SK-N-SH (cell line): ENCODE measurements at regions not wholly inside any gene's neighbourhood (a gene's known extent, or its start where the extent isn't known, plus 50 kb on each side); places are given as distances from the start of the nearest gene placed in this dataset.

Experiments
- CTCF ChIA-PET: fragments of 300-600, 350-600 bp; formaldehyde crosslinking; extraction: SDS; loops from one replicate; lab custom pipeline; 2021; lab: Yijun Ruan, JAX
- POLR2A ChIA-PET: fragments of 350-600 bp; sonication (Branson Sonifier 250); formaldehyde crosslinking; extraction: SDS; loops from one replicate; lab custom pipeline; 2020; ENCODE audit warnings: antibody characterized with exemption, inconsistent platforms; lab: Yijun Ruan, JAX
- DNase-seq: peaks from one replicate; pipeline ENCODE4 v3.0.0; 2012
- H2AFZ ChIP-seq: fragments of 200-600 bp; sonication (generic); 2 replicates; pipeline ENCODE4 v1.8.1; 2016; ENCODE audit warnings: antibody characterized with exemption, mild to moderate bottlenecking, low read depth
- H3F3A ChIP-seq: fragments of 200-600 bp; sonication (generic); replicated peaks from 2 replicates; pipeline ENCODE3; 2016; ENCODE audit warnings: antibody characterized with exemption, mild to moderate bottlenecking; ENCODE audit not compliant: insufficient read depth
- H3K27ac ChIP-seq, 2 experiments: fragments of 200-500 bp in 1 of 2; fragments of 200-600 bp in 1 of 2; sonication (Bioruptor generic) in 1 of 2; sonication (generic), shearing (Covaris generic) in 1 of 2; 2 replicates each; pipeline versions ENCODE4 v1.5.1 to v1.6.1; 2014 to 2016; ENCODE audit warnings: low read depth in 2 of 2, inconsistent platforms in 1 of 2, low read length in 1 of 2, mild to moderate bottlenecking in 1 of 2, mixed read lengths in 1 of 2
- H3K27me3 ChIP-seq: fragments of 200-600 bp; sonication (generic), shearing (Covaris generic); 2 replicates; pipeline ENCODE4 v1.6.1; 2016; ENCODE audit warnings: mixed run types; ENCODE audit not compliant: insufficient read depth
- H3K36me3 ChIP-seq, 2 experiments: fragments of 200-500 bp in 1 of 2; fragments of 200-600 bp in 1 of 2; sonication (Bioruptor generic) in 1 of 2; sonication (generic) in 1 of 2; replicated peaks in 1 of 2; 2 replicates each; pipeline versions ENCODE3 to v1.5.1; 2014 to 2016; ENCODE audit warnings: low read length in 1 of 2, mild to moderate bottlenecking in 1 of 2; ENCODE audit not compliant: insufficient read depth in 2 of 2, control insufficient read depth in 1 of 2
- H3K4me1 ChIP-seq, 2 experiments: fragments of 200-500 bp in 1 of 2; fragments of 200-600 bp in 1 of 2; sonication (Bioruptor generic) in 1 of 2; sonication (generic), shearing (Covaris generic) in 1 of 2; 2 replicates each; pipeline versions ENCODE4 v1.5.1 to v1.6.1; 2014 to 2016; ENCODE audit warnings: low read depth in 1 of 2, low read length in 1 of 2, mixed run types in 1 of 2; ENCODE audit not compliant: insufficient read depth in 2 of 2, control insufficient read depth in 1 of 2
- H3K4me2 ChIP-seq: fragments of 200-600 bp; sonication (generic), shearing (Covaris generic); 2 replicates; pipeline ENCODE4 v1.6.1; 2017; ENCODE audit warnings: mixed run types
- H3K4me3 ChIP-seq, 2 experiments: fragments of 200-500 bp in 1 of 2; fragments of 200-600 bp in 1 of 2; sonication (Bioruptor generic) in 1 of 2; sonication (generic), shearing (Covaris generic) in 1 of 2; 2 replicates each; pipeline versions ENCODE4 v1.5.1 to v1.8.1; 2014 to 2016; ENCODE audit warnings: low read depth in 2 of 2, inconsistent platforms in 1 of 2, low read length in 1 of 2, mild to moderate bottlenecking in 1 of 2, mixed read lengths in 1 of 2, moderate library complexity in 1 of 2
- H3K79me2 ChIP-seq: fragments of 200-600 bp; sonication (generic); 2 replicates; pipeline ENCODE4 v1.8.1; 2017; ENCODE audit warnings: mild to moderate bottlenecking; ENCODE audit not compliant: insufficient read depth
- H3K9ac ChIP-seq: fragments of 200-600 bp; sonication (generic); 2 replicates; pipeline ENCODE4 v1.6.1; 2017; ENCODE audit warnings: mixed run types
- H3K9me2 ChIP-seq: fragments of 200-600 bp; sonication (generic); 2 replicates; pipeline ENCODE4 v1.6.1; 2017; ENCODE audit warnings: mixed run types
- H3K9me3 ChIP-seq: fragments of 200-600 bp; sonication (generic); 2 replicates; pipeline ENCODE4 v1.6.1; 2017; ENCODE audit warnings: mixed run types, mild to moderate bottlenecking, moderate library complexity
- H4K20me1 ChIP-seq: fragments of 200-600 bp; sonication (generic); 2 replicates; pipeline ENCODE4 v1.6.1; 2017; ENCODE audit warnings: mild to moderate bottlenecking, mixed run types; ENCODE audit not compliant: insufficient read depth
- CTCF ChIP-seq: fragments of 200-600 bp; sonication (generic); IDR thresholded peaks from 2 replicates; pipeline ENCODE4 v1.6.1; 2017; ENCODE audit warnings: antibody characterized with exemption, mild to moderate bottlenecking, moderate library complexity
- ELF1 ChIP-seq: IDR thresholded peaks from 2 replicates; pipeline ENCODE4 v1.4.0; 2012
- EP300 ChIP-seq, 2 experiments: IDR thresholded peaks; 2 replicates each; pipeline versions ENCODE4 v1.4.0 to v1.6.1; 2012; ENCODE audit warnings: borderline replicate concordance in 1 of 2, low read depth in 1 of 2, low read length in 1 of 2
- EZH2phosphoT487 ChIP-seq: fragments of 200-600 bp; sonication (generic); IDR thresholded peaks from 2 replicates; pipeline ENCODE4 v1.6.1; 2017; ENCODE audit warnings: low read depth, mixed run types, mild to moderate bottlenecking, antibody characterized with exemption, moderate library complexity, borderline replicate concordance
- FOSL2 ChIP-seq: IDR thresholded peaks from 2 replicates; pipeline ENCODE4 v1.4.0; 2012; ENCODE audit warnings: low read depth, mild to moderate bottlenecking, moderate library complexity, borderline replicate concordance
- FOXM1 ChIP-seq: IDR thresholded peaks from 2 replicates; pipeline ENCODE4 v1.4.0; 2012; ENCODE audit warnings: low read depth, mild to moderate bottlenecking
- GATA2 ChIP-seq: sonication (generic); formaldehyde crosslinking; IDR thresholded peaks from 2 replicates; pipeline ENCODE4 v1.5.0; 2020; ENCODE audit warnings: mild to moderate bottlenecking, missing genetic modification reagents
- IRF3 ChIP-seq: fragments of 150-350 bp; IDR thresholded peaks from 2 replicates; pipeline ENCODE4 v1.6.1; 2016; ENCODE audit warnings: mild to moderate bottlenecking, low read depth, low read length
- JUND ChIP-seq: IDR thresholded peaks from 2 replicates; pipeline ENCODE4 v1.4.0; 2012
- MAX ChIP-seq: IDR thresholded peaks from 2 replicates; pipeline ENCODE4 v1.4.0; 2012; ENCODE audit warnings: low read depth
- POLR2AphosphoS5 ChIP-seq: IDR thresholded peaks from 2 replicates; pipeline ENCODE4 v1.6.1; 2012; ENCODE audit warnings: low read depth, low read length
- RCOR1 ChIP-seq: fragments of 150-350 bp; IDR thresholded peaks from 2 replicates; pipeline ENCODE4 v1.6.1; 2017; ENCODE audit warnings: antibody characterized with exemption, low read length
- REST ChIP-seq: IDR thresholded peaks from 2 replicates; pipeline ENCODE4 v1.6.1; 2012; ENCODE audit warnings: mild to moderate bottlenecking, low read depth, low read length, moderate library complexity
- RFX5 ChIP-seq: IDR thresholded peaks from 2 replicates; pipeline ENCODE4 v1.6.1; 2012; ENCODE audit warnings: mild to moderate bottlenecking, improper control_type of control experiment, low read length
- RXRA ChIP-seq: IDR thresholded peaks from 2 replicates; pipeline ENCODE4 v1.4.0; 2012; ENCODE audit warnings: low read depth, mild to moderate bottlenecking, borderline replicate concordance
- SMC3 ChIP-seq: IDR thresholded peaks from 2 replicates; pipeline ENCODE4 v1.6.1; 2012; ENCODE audit warnings: low read depth, low read length, improper control_type of control experiment
- TCF12 ChIP-seq: IDR thresholded peaks from 2 replicates; pipeline ENCODE4 v1.4.0; 2012
- USF2 ChIP-seq: fragments of 150-350 bp; IDR thresholded peaks from 2 replicates; pipeline ENCODE4 v1.6.1; 2017; ENCODE audit warnings: antibody characterized with exemption, low read length, low read depth, borderline replicate concordance
- YY1 ChIP-seq: IDR thresholded peaks from 2 replicates; pipeline ENCODE4 v1.4.0; 2012; ENCODE audit warnings: low read depth, mild to moderate bottlenecking
- ZBTB33 ChIP-seq: IDR thresholded peaks from 2 replicates; pipeline ENCODE4 v1.4.0; 2012; ENCODE audit warnings: low read depth, borderline replicate concordance
- WGBS: methylation state at CpG from one replicate; pipeline ENCODE4 v1.1.6; 2017; ENCODE audit warnings: low lambda C conversion rate; 5-methylcytosine and 5-hydroxymethylcytosine counted together

GRCh38 chr7:9889554-9889953 lies 1084.1 kb upstream of the PHF14 start:
- Histone ChIP-seq H3F3A (no peaks in the 10 kb centered on the region), H3K9me3 (peaks cover 16% of the 10 kb centered on the region), H3K9ac (no peak overlapping the region), H3K27ac (no peak overlapping the region), H3K4me3 (no peak overlapping the region), H3K4me1 (no peaks in the 10 kb centered on the region; a peak in 2 of 4 replicates), H3K27me3 (no peaks in the 10 kb centered on the region), H3K4me2 (no peak overlapping the region), H3K79me2 (no peaks in the 10 kb centered on the region), H3K36me3 (no peaks in the 10 kb centered on the region), H2AFZ (no peak overlapping the region), H4K20me1 (no peaks in the 10 kb centered on the region), H3K9me2 (no peaks in the 10 kb centered on the region)
- CTCF ChIA-PET, result interaction anchor here (0.7 kb wide), 1 partner anchor 493 kb away, joined by 3 read pairs; no protein-coding TSS in a partner anchor
- WGBS, result 31% methylated on average over 2 of the region's 2 CpGs
- POLR2A ChIA-PET, result no interaction called here
- DNase-seq, result no peak
- TF ChIP-seq GATA2 (no peak), EZH2phosphoT487 (no peak), USF2 (no peak), FOSL2 (no peak), RXRA (no peak), POLR2AphosphoS5 (no peak), MAX (no peak), EP300 (IDR thresholded peaks at IDR 0.05; ENCODE audit: borderline replicate concordance in 1 of 2, low read depth in 1 of 2, low read length in 1 of 2) (no peak), JUND (no peak), CTCF (no peak), IRF3 (no peak), YY1 (no peak), RFX5 (no peak), ZBTB33 (no peak), TCF12 (no peak), REST (no peak), ELF1 (no peak), RCOR1 (no peak), FOXM1 (no peak), SMC3 (no peak)
